ENCODE measurements at regions not wholly inside any gene's neighbourhood (a gene's known extent, or its start where the extent isn't known, plus 50 kb on each side); places are given as distances from the start of the nearest gene placed in this dataset.
"Not testable (repeated sequence)": the region's sequence is repeated elsewhere in the genome, so short reads cannot be mapped to it uniquely, and the experiment has no call there.

DNA sequence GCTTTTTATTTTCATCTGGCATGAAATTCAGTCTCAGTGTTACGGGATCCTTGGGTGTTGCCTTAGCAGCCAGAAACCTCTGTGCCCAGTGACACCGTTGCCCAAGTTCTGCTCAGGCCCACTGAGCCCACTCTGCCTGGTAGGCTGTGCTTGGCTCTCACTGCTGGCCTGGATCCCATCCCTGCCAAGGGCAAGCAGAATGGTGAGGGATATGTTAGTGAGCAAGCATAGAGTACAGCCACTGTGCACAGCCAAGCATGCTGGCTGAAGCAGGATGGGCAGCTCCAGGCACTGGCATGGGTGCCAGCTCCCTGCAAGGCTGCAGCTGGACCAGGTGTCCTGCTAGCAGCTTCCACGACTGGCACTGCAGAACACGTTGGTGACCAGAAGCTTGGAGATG, 194.7 kb upstream of the TFPI start:
- in situ Hi-C loops (cut with HindIII; ENCODE audit: low pct_unique_long_range_greater_than_20kb, low sequenced_read_pairs) = no loop called here
- DNase-seq (ENCODE audit: low read depth) = no peak

DNA sequence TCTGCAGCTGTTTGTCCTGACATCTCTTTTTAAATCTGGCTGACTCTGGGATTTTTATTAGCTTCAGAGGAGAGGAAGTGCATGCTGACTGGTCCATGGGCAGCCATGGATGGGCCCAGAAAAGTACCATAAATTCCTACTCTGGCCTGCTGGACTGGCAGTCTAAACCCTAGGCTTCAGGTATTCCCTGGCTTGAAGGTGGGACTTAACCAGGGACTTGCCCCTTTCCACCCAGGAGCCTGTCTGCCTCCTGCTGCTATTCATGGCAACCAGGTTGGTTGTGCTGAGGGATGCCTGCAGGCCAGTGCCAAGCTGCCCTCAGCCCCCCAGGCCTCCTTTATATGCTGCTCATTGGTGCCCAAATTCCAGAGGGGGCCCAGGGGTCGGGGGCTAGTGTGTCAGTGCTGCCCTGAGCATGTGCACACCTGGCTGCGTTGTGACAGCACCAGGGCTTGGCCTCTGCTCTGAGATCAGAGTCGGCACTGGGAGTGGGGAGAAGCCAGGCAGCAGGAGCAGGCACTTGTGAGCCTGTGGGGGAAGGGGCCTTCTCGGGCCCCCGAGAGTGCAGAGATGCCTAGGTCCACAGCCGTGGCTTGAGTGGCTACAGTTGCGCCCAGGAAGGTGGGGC, 195.7 kb upstream of the TFPI start:
- in situ Hi-C loops (cut with HindIII; ENCODE audit: low pct_unique_long_range_greater_than_20kb, low sequenced_read_pairs) = no loop called here
- DNase-seq (ENCODE audit: low read depth) = no peak

DNA sequence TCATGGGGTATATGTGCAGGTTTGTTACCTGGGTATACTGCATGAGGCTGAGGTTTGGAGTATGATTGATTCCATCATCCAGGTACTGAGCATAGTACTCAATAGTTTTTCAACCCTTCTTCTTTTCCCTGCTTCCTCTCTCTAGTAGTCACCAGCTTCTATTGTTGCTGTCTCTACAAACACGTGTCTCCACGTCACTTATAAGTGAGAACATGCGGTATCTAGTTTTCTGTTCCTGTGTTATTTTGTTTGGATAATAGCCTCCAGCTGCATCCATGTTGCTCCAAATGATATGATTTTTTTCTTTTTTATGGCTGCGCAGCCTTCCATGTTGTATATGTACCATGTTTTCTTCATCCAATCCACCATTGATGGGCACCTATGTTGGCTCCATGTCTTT, 214.8 kb upstream of the TFPI start:
- in situ Hi-C loops (cut with HindIII; ENCODE audit: low pct_unique_long_range_greater_than_20kb, low sequenced_read_pairs) = no loop called here
- DNase-seq (ENCODE audit: low read depth) = no peak

DNA sequence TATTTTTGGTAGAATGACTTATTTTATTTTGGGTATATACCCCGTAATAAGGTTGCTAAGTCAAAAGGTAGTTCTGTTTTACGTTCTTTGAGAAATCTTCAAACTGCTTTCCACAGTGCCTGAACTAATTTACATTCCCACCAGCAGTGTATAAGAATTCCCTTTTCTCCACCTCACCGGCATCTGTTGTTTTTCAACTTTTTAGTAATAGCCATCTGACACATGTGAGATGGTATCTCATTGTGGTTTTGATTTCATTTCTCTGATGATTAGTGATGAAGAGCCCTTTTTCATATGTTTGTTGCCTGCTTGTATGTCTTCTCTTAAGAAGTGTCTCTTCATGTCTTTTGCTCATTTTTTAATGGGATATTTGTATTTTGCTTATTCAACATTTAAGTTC, 215.2 kb upstream of the TFPI start:
- no peak for DNase-seq (ENCODE audit: low read depth)
- in situ Hi-C loops (cut with HindIII; ENCODE audit: low pct_unique_long_range_greater_than_20kb, low sequenced_read_pairs) = no loop called here

DNA sequence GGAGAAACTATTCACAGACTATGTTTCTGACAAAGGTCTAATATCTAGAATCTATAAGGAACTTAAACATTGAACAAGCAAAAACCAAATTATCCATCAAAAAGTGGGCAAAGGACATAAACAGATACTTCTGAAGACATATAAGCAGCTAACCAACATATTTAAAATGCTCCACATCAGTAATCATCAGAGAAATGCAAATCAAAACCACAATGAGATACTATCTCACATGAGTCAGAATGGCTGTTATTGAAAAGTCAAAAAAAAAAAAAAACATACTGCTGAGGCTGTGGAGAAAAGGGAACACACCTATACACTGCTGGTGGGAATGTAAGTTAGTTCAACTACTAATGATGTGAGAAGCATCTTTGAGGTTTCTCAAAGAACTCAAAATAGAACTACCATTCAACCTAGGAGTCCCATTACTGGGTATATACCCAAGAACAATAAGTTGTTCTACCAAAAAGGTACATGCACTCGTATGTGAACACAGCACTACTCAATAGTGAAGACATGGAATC, 220.4 kb upstream of the TFPI start:
- peak; percentile 57 for DNase-seq (ENCODE audit: low read depth)
- in situ Hi-C loops (cut with HindIII; ENCODE audit: low pct_unique_long_range_greater_than_20kb, low sequenced_read_pairs) = no loop called here

DNA sequence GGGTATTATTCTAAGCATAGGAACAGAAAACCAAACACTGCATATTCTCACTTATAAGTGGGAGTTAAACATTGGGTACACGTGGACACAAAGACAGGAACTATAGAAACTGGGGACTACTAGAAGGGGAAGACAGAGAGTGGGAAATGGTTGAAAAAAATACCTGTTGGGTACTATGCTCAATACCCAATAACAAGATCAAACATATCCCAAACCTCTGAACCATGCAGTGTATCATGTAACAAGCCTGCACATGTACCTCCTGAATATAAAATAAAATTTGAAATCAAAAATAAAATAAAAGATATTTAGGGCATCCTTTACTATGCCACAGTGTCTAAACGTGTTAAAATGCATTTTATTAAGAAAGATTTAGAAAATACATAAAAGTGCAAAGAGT, 221.0 kb upstream of the TFPI start:
- in situ Hi-C loops (cut with HindIII; ENCODE audit: low pct_unique_long_range_greater_than_20kb, low sequenced_read_pairs) = no loop called here

DNA sequence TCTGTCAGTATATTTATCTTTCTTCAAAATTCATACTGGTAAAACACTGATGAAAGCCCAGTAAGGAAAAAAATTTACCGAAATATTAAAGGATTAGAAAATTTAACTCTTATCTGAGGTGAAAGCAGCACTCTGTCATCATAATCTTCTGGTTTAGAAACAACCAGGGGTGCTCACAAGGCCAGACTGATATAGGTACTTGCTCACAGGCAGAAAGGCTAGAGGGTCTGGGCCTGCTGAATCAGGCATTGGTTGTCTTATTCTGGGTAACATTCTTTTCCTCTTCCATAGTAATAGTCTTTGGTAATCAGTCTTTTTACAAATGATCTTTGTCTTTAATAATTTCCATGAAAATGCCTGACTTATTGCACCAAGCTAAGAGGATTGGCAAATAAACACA, 221.4 kb upstream of the TFPI start:
- in situ Hi-C loops (cut with HindIII; ENCODE audit: low pct_unique_long_range_greater_than_20kb, low sequenced_read_pairs) = no loop called here
- no peak for DNase-seq (ENCODE audit: low read depth)

More for the DNA sequence above, 221.0 kb upstream of the TFPI start:
- no peak for DNase-seq (ENCODE audit: low read depth)

DNA sequence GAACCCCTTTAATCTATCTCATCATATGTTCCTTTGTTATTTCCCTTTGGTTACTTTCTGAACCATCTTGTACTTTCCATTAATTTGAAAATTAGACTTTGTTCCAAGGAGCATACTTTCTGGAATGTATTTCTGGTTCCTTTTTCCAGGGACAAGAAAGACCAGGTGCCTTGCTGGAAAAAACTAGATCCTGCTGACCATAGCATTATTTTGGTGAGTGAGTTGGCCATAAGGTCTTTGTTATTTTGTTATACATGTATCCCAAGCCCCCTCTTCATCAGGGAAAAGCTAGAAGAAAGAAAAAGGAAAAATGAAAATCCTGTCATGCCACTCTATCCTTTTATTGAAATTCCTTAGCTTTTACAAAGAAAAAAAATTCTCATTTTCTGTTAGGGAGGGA, 228.1 kb upstream of the TFPI start:
- DNase-seq (ENCODE audit: low read depth) = no peak
- in situ Hi-C loops (cut with HindIII; ENCODE audit: low pct_unique_long_range_greater_than_20kb, low sequenced_read_pairs) = no loop called here

DNA sequence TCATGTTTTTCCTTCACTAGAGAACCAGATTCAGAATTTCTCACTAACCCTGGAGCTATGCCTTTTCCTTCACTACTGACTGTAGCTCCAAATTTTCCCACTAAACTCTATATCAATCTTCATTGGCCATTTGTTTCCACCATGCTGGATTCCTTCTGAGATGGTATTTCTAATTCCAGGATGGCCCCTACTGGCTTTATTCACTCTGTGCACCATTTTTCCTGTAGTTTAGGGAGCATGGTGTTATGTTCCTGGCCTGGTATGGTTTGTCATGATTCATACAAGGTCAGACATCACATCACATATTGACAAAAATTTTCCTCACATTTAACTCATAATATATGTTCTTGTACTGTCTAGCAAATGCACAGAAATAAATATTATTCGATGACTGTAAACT, 229.2 kb upstream of the TFPI start:
- DNase-seq (ENCODE audit: low read depth) = no peak
- in situ Hi-C loops (cut with HindIII; ENCODE audit: low pct_unique_long_range_greater_than_20kb, low sequenced_read_pairs) = no loop called here

DNA sequence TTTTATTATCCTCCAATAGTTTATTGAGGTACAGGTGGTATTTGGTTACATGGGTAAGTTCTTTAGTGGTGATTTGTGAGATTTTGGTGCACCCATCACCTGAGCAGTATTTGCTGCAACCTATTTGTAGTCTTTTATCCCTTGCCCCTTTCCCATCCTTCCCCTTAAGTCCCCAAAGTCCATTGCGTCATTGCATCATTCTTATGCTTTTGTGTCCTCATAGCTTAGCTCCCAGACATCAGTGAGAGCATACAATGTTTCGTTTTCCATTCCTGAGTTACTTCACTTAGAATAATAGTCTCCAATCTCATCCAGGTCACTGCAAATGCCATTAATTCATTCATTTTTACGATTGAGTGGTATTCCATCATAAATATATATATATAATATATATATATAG, 229.9 kb upstream of the TFPI start:
- DNase-seq (ENCODE audit: low read depth); in situ Hi-C loops (cut with HindIII; ENCODE audit: low pct_unique_long_range_greater_than_20kb, low sequenced_read_pairs): not testable (repeated sequence)

DNA sequence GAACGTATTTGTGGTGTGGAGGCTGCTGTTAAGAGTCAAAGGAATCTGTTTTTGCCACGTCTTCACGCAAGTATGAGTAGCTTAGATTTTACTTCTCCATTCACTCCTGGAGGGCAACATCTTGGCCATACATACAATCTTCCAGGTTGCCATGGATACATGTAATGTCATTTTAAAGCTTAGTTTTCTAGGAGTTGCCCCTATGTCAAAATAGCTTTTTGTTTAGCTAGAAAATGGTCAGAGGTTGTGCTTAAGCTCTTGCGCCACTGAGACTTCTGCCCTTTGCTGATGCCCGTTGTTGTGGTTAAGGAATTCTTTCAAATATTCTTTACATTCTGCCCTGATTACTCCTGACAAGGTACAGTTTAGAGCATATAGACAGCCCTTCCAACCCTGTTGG, 245.4 kb upstream of the TFPI start:
- DNase-seq (ENCODE audit: low read depth) = no peak
- in situ Hi-C loops (cut with HindIII; ENCODE audit: low pct_unique_long_range_greater_than_20kb, low sequenced_read_pairs) = no loop called here

DNA sequence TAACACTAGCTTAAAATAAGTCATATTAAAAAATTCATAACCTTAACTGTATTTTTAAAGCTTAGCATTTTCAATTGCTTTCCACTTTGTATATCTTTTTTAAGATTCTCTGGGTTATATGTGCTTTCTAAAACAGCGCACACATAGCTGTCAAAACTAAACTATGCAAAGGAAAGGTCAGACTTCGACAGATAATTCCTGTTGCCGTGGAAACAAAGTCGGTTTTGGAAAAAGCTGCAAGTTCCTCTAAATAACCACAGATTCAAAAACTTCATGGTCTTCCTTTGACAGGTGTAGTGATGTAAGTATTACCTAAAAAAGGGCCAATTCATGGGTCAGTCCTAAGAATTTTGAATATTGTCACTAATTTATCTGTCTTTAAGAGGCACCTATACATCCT, 249.6 kb upstream of the TFPI start:
- no peak for DNase-seq (ENCODE audit: low read depth)
- in situ Hi-C loops (cut with HindIII; ENCODE audit: low pct_unique_long_range_greater_than_20kb, low sequenced_read_pairs) = no loop called here

DNA sequence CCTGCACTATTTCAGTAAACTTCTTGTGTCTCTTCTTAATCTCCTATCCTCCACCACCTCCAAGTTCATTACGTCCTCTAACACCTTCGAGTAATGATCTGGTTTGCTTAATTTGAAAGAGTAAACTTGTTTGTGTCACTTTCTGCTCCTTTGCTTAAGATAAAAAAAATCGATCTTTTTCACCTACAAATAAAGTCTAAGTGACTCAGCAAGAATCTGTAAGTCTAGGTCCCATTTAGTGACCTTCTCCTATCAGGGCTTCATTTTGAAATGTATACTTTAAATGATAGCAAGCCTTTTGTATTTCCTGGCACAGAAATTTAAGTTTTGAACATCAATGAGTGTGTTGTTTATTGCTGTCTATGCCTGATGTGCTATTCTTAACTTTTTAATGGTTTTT, 260.9 kb upstream of the TFPI start:
- no peak for DNase-seq (ENCODE audit: low read depth)
- in situ Hi-C loops (cut with HindIII; ENCODE audit: low pct_unique_long_range_greater_than_20kb, low sequenced_read_pairs) = no loop called here

DNA sequence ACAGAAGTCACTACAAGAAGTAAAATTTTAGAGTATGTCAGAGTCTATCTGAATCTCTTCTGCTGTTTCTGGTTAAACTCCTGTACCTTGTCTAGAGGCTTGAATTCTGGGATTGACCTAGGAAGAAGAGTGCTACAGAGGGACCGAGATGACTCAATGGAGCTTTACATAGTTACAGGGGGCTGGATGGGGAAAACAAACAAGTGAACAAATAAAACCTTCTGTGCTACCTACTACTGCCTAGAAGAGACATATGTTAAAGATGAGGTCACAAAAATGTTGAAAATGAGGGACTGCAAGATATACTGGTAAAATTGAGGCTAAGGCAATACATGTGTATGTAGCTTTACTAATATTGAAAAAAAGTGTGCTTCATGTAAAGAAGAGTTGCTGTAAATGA, 265.4 kb upstream of the TFPI start:
- DNase-seq (ENCODE audit: low read depth) = no peak
- in situ Hi-C loops (cut with HindIII; ENCODE audit: low pct_unique_long_range_greater_than_20kb, low sequenced_read_pairs) = no loop called here

DNA sequence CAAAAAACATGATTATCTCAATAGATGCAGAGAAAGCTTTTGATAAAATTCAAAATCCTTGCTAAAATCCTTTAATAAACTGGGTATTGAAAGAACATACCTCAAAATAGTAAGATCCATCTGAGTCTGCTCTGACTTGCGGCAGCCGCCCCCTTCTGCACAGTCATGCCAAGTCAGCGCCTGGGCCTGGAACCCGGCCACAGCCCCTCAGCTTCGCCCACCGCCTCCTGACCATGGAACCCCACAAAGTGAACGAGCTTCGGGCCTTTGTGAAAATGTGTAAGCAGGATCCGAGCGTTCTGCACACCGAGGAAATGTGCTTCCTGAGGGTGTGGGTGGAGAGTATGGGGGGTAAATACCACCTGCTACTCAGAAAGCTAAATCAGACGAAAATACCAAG, 270.9 kb upstream of the TFPI start:
- DNase-seq (ENCODE audit: low read depth) = no peak
- in situ Hi-C loops (cut with HindIII; ENCODE audit: low pct_unique_long_range_greater_than_20kb, low sequenced_read_pairs) = no loop called here

DNA sequence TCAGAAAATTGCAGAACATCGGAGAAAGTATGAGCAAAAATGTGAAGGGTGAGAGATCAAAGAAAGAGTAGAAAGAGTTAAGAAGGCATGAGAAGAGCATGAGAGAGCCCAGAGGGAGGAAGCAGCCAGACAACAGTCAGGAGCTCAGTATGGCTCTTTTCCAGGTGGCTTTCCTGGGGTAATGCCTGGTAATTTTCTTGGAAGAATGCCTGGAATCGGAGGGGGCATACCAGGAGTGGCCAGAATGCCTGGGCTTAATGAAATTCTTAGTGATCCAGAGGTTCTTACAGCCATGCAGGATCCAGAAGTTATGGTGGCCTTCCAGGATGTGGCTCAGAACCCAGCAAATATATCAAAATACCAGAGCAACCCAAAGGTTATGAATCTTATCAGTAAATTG, 271.8 kb upstream of the TFPI start:
- in situ Hi-C loops (cut with HindIII; ENCODE audit: low pct_unique_long_range_greater_than_20kb, low sequenced_read_pairs) = no loop called here
- no peak for DNase-seq (ENCODE audit: low read depth)

DNA sequence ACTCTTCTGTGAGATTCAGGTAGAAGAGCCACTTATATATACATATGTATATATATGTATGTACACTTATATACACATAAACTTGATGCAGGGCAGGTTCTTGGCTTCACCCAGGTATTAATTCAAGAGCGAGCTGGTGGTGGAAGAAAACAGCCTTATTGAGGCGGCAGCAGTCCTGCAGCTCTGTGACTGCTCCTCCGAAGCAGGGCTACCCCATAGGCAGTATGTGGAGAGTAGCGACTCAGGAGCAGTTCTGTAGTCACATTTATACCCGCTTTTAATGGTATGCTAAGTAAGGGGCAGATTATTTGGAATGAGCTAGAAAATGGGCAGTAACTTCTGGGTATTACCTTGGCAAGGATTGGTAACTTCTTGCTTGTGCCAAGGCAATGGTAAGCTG, 280.6 kb upstream of the TFPI start:
- no peak for DNase-seq (ENCODE audit: low read depth)
- in situ Hi-C loops (cut with HindIII; ENCODE audit: low pct_unique_long_range_greater_than_20kb, low sequenced_read_pairs) = no loop called here

DNA sequence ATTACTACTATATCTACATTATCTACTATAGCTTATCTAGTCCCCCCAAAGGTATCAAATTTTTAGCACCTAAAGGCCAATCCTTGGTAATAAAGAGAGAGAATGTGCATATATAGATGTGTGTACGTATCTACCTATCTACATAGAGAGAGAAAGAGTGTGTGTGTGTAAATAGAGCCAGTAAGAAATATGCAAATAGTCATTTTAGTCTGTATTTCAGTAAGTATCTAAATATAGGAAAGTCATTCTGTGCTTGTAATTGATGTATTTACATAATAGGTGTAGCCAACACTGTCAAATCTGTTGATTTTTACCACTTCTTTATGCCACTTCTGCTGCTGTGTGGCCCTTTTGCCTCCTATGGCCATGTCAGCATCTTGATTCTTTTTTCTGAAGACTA, 284.5 kb upstream of the TFPI start:
- no peak for DNase-seq (ENCODE audit: low read depth)
- in situ Hi-C loops (cut with HindIII; ENCODE audit: low pct_unique_long_range_greater_than_20kb, low sequenced_read_pairs) = no loop called here

DNA sequence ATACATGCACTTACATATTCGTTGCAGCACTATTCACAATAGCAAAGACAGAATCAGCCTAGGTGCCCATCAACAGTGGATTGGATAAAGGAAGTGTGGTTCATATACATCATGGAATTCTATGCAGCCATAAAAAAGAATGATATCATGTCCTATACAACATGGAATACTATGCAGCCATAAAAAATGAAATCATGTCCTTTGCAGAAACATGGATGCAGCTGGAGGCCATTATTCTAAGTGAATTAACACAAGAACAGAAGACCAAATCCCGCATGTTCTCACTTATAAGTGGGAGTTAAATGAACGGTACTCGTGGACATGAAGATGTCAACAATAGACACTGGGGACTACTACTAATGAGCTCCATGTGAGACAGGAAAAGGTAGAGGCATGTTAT, 288.1 kb upstream of the TFPI start:
- in situ Hi-C loops (cut with HindIII; ENCODE audit: low pct_unique_long_range_greater_than_20kb, low sequenced_read_pairs) = no loop called here
- no peak for DNase-seq (ENCODE audit: low read depth)

DNA sequence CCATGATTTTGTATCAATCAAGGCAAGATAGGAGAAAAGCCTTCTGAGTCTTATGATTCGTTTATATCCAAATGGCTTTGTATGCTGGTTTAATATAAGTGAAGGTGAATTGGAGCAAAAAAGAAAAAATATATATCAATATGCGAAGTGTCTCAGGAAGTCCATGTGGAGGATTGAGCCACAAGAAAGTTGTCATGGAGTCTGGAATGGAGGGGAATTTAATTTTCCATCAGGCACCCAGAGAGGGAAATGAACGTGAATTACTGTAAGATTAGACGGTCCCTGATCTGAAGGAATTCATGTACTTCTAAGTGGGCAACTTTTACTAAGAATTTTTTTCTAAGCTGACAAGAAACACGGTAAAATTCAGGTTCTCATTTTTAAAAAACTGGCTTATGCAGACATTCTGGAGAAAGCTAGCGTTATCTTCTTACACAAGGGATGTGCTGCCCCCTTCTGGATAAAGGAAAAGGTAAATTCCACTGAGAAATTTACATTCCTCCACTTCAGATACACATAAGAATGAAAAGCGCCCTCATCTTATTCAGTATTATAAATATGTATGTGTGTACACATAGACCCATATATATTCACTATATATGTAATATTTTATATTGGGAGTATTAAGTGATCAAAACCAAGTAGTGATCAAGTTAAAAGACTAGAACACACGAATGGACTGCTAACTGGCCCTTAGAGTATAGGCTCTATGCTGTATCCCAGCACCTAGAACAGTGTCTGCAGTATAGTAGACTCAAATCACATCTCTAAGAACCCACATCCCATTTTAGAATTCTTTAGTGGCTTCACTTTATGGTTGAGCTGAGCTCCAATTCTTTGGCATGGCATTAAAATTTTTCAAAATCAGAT, 289.0 kb upstream of the TFPI start:
- in situ Hi-C loops (cut with HindIII; ENCODE audit: low pct_unique_long_range_greater_than_20kb, low sequenced_read_pairs) = no loop called here
- peak; percentile 48 for DNase-seq (ENCODE audit: low read depth)
